ENCODE measurements at regions not wholly inside any gene's neighbourhood (a gene's known extent, or its start where the extent isn't known, plus 50 kb on each side); places are given as distances from the start of the nearest gene placed in this dataset.

GRCh38 chr5:77845324-77845646 lies 69.1 kb upstream of the TBCA start:
- H3K4me1 ChIP-seq (ENCODE audit: control insufficient read depth in 1 of 2, low read depth in 2 of 2): peaks cover 0 to 5% of the 10 kb centered on the region in 2 donors
- H3K27ac ChIP-seq: no peak overlapping the region
- no peaks in the 10 kb centered on the region for H3K9me3 ChIP-seq
- H3K4me3 ChIP-seq: peak overlapping the region; percentile 82
- DNase-seq (ENCODE audit: low spot score) (no peak), ATAC-seq (ENCODE audit: insufficient number of reproducible peaks, low FRiP score, low read depth) (no peak)
- TF ChIP-seq CTCF (IDR thresholded peaks at IDR 0.05): no peak
- no peaks in the 10 kb centered on the region for H3K36me3 ChIP-seq
- H3K27me3 ChIP-seq (replicated peaks; ENCODE audit: insufficient read depth): no peaks in the 10 kb centered on the region

GRCh38 chr5:77844623-77845323 lies 68.6 kb upstream of the TBCA start:
- no peak overlapping the region for H3K27ac ChIP-seq
- TF ChIP-seq CTCF (IDR thresholded peaks at IDR 0.05): no peak
- no peak for ATAC-seq (ENCODE audit: insufficient number of reproducible peaks, low FRiP score, low read depth)
- H3K4me3 ChIP-seq: peak overlapping the region; percentile 82
- no peaks in the 10 kb centered on the region for H3K9me3 ChIP-seq
- no peak for DNase-seq (ENCODE audit: low spot score)
- no peaks in the 10 kb centered on the region for H3K27me3 ChIP-seq (replicated peaks; ENCODE audit: insufficient read depth)
- peaks cover 0 to 5% of the 10 kb centered on the region in 2 donors for H3K4me1 ChIP-seq (ENCODE audit: control insufficient read depth in 1 of 2, low read depth in 2 of 2)
- no peaks in the 10 kb centered on the region for H3K36me3 ChIP-seq

GRCh38 chr5:77844373-77844622 lies 68.2 kb upstream of the TBCA start:
- Histone ChIP-seq H3K27ac (no peak overlapping the region), H3K4me3 (peak overlapping the region; percentile 82), H3K27me3 (replicated peaks; ENCODE audit: insufficient read depth) (no peaks in the 10 kb centered on the region), H3K9me3 (no peaks in the 10 kb centered on the region), H3K4me1 (ENCODE audit: control insufficient read depth in 1 of 2, low read depth in 2 of 2) (peaks cover 0 to 5% of the 10 kb centered on the region in 2 donors), H3K36me3 (no peaks in the 10 kb centered on the region)
- no peak for TF ChIP-seq CTCF (IDR thresholded peaks at IDR 0.05)
- DNase-seq (ENCODE audit: low spot score) (no peak), ATAC-seq (ENCODE audit: insufficient number of reproducible peaks, low FRiP score, low read depth) (no peak)

- no peak for ATAC-seq (ENCODE audit: insufficient number of reproducible peaks, low FRiP score, low read depth)
- no peaks in the 10 kb centered on the region for H3K9me3 ChIP-seq
- H3K4me1 ChIP-seq (ENCODE audit: control insufficient read depth in 1 of 2, low read depth in 2 of 2): peaks cover 0 to 5% of the 10 kb centered on the region in 2 donors
- H3K36me3 ChIP-seq: no peaks in the 10 kb centered on the region
- H3K4me3 ChIP-seq: peak overlapping the region; percentile 82
- DNase-seq (ENCODE audit: low spot score): no peak
- TF ChIP-seq CTCF (IDR thresholded peaks at IDR 0.05): no peak
- H3K27ac ChIP-seq: no peak overlapping the region
- H3K27me3 ChIP-seq (replicated peaks; ENCODE audit: insufficient read depth): no peaks in the 10 kb centered on the region
Measured at GRCh38 chr5:77843570-77844372, 67.6 kb upstream of the TBCA start.

- peaks cover 0 to 5% of the 10 kb centered on the region in 2 donors for H3K4me1 ChIP-seq (ENCODE audit: control insufficient read depth in 1 of 2, low read depth in 2 of 2)
- no peaks in the 10 kb centered on the region for H3K36me3 ChIP-seq
- DNase-seq (ENCODE audit: low spot score) (no peak), ATAC-seq (ENCODE audit: insufficient number of reproducible peaks, low FRiP score, low read depth) (no peak)
- no peak overlapping the region for H3K4me3 ChIP-seq
- H3K27me3 ChIP-seq (replicated peaks; ENCODE audit: insufficient read depth): no peaks in the 10 kb centered on the region
- H3K9me3 ChIP-seq: no peaks in the 10 kb centered on the region
- no peak for TF ChIP-seq CTCF (IDR thresholded peaks at IDR 0.05)
- no peak overlapping the region for H3K27ac ChIP-seq
Measured at GRCh38 chr5:77842243-77842642, 66.1 kb upstream of the TBCA start.

All from thoracic aorta (tissue), 2 donors.